HG03025 (cell line): ENCODE measurements at regions not wholly inside any gene's neighbourhood (a gene's known extent, or its start where the extent isn't known, plus 50 kb on each side); places are given as distances from the start of the nearest gene placed in this dataset.

Source experiments
- ATAC-seq: cut with Tn5 transposase; IDR thresholded peaks from one replicate; pipeline ENCODE4 v1.9.1; 2021; ENCODE audit warnings: mild to moderate bottlenecking, moderate library complexity; ENCODE audit not compliant: unreplicated experiment, low FRiP score

- no peak for ATAC-seq
Observed at GRCh38 chr13:50340551-50341287, 325.5 kb downstream of the KCNRG start.

DNA sequence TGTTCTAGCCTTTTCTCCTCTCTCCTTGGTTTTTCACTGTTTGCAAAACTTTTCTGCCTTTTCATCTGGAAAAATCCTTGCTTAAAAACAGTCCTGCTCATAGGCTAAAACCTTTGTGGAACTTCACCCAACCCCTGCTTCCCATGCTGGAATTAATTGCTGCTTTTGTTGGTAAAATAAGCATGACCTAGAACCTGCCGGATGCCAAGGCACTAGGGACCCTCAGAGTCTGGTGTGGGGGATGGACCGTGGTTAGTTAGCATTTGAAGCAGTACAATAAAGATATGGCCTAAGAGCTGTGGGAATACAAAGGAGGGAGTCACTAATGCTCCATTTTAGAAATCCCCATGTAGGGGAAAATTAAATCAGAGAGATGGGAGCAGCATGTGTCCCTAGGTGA lies 326.3 kb downstream of the KCNRG start:
- ATAC-seq, result no peak

GRCh38 chr13:50344717-50345116 lies 329.5 kb downstream of the KCNRG start:
- no peak for ATAC-seq

GRCh38 chr13:50345804-50346203 lies 330.6 kb downstream of the KCNRG start:
- ATAC-seq, result no peak

DNA sequence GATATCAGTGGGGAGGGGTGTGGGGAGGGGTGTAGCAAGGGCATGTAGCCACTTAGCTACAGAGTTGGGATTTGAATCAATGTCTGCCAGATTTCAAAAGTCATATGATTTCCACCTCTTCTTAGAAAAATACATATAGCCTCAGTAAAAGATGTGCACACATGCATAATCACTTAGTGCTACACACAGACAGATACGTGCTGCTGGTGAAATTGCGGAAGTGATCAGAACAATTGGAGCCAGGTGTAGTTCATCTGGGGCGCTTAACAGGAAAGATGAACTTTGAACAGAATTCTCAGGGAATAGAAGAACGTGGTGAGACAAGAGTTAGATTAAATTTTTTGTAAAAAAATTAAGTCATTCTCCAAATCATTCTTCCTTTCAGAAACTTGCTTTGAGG lies 333.1 kb downstream of the KCNRG start:
- no peak for ATAC-seq

GRCh38 chr13:50352720-50353480 lies 337.7 kb downstream of the KCNRG start:
- no peak for ATAC-seq

- no peak for ATAC-seq
Observed at GRCh38 chr13:50353651-50354415, 338.6 kb downstream of the KCNRG start.

GRCh38 chr13:50355797-50356196 lies 340.6 kb downstream of the KCNRG start:
- no peak for ATAC-seq

DNA sequence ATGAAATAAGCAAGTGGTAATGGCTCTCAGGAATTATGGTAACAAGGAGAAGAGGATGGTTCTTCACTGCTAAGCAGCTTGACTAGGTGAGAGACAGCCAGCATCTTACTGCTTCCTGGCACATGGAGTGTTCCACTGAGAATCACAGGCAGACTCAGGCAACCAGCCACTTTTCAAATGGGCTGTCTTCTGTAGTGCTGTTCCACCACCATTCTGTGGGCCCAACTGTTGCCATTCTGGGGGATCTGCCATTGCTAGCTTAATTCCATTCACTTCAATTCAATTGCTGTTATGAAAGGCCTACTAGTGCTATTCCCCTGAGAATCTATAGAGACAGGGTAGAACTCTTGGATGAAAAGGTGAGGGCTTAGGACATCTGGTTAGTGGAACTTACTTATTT lies 341.9 kb downstream of the KCNRG start:
- no peak for ATAC-seq

GRCh38 chr13:50357586-50358118 lies 342.4 kb downstream of the KCNRG start:
- ATAC-seq, result no peak

GRCh38 chr13:50358231-50359040 lies 343.2 kb downstream of the KCNRG start:
- ATAC-seq, result no peak

DNA sequence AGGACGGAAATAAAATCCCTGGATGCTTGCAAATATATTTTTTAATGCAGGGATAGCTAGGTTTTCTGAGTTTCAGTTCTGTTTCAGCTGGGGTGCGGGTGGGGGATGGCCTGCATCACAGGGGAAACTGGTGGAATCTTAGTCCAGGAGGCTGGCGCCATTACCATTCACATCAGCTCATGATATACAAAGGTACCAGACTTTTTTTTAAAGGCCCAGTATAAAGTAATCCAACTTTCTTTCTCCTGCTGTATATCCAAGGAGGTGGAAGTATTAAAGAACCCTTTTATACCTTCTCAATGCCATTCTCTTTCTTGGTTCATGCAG lies 343.8 kb downstream of the KCNRG start:
- no peak for ATAC-seq

DNA sequence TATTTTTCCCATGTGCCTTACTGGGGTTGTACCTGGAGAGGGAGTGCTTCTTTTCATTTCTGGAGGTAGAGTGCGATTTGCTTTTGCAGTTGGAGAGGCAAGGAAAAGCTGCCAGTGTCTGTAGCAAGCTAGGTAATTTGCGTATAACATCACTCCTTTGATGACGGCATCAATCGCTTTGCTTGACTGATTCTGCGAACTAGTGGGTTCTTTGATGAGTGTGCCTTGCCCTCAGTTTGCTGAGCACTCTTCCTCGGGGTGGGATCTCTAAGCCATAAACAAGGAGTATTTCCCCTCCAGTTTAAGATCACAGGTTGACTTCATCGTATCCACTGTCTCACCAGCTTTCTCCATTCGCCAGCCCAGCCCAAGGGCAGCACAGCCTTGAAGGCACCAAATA lies 344.5 kb downstream of the KCNRG start:
- ATAC-seq, result no peak

GRCh38 chr13:50360637-50361036 lies 345.4 kb downstream of the KCNRG start:
- ATAC-seq, result no peak

DNA sequence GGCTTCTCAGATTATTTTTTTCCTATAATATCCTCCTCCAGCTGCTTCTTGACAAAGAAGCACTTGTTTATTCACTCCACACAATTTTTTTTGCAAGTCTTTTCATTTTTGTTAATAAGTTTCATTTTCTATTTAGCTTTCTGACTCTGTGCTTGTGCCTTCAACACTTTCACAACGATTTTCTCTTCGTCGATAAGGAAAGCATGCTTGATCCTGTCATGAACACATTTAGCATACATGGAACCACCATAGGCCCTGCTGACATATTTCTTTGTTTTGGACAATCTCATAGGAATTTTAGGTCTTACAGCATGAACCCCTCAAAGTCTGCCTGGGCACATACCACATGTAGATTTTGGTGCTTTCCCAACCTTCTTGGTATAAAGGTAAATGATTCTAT lies 346.0 kb downstream of the KCNRG start:
- ATAC-seq, result no peak

DNA sequence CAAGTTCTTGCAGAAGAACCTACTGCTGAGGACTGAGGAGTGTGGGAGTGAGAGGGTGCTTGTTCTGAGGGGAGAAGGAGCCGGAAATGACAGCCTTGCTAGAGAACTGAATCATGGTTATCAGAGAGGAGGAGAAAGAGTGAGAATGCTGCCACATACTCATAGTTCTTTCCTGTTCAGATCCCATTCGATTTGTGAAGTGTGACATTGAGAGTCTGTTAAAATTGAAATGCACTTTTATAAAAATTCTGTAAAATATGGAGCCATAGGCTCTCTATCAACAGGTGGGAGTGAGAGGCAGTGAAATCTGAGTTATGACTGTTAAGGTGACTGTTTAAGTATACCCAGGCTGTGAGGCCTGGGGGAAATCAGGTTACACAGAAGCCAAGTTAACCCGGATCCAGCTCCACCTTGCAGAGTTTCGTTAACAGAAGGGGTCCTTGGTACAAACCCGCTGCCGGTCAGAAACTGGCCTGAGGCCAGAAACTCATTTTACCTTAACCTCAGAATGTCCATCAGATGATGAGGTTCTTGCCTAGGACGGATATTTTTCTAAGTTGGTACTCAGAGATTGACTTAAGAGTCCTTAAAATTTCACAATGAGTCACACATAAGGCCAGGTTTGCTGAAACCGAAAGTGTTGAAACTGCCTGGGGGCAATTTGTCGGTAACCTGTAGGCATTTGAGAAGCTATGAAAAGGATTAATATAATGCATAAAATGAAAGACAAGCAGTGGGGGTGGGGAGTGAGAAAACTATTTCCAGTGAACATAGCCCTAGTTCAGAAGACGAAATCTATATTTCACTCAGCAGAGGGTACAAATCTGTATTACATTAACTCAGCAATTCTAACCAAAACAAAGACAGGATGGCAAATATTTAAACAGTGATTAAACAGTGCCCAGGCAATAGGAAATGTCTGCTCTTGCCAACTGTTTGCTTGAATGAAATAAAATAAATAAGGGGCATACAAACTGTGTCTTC lies 350.5 kb downstream of the KCNRG start:
- no peak for ATAC-seq

- peak; percentile 41 for ATAC-seq
Observed at GRCh38 chr13:50366488-50367174, 351.4 kb downstream of the KCNRG start.

DNA sequence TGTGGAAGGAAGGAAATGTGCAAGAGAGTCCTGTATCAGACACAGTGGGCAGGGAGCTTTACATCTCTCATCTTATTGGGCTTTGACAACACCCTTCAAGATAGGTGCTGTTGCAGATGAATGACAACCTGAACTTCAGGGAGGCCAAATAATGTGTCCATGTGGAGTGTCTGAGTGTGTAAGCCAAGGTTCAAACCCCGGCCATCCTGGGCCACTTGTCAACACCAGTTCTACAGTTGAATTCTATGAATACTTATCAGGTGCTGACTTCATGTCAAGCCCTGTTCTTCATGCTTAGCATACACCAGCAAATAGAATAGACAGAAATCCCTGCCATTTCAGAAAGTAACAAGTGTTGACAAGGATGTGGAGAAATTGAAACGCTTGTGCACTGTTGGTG lies 354.4 kb downstream of the KCNRG start:
- no peak for ATAC-seq
